NK-92 treated with Interleukin-12 subunit alpha and Interleukin-12 subunit beta, amount 100 ng/mL, for 24 hours (cell line): ENCODE measurements at regions not wholly inside any gene's neighbourhood (a gene's known extent, or its start where the extent isn't known, plus 50 kb on each side); places are given as distances from the start of the nearest gene placed in this dataset.
"Not testable (repeated sequence)": the region's sequence is repeated elsewhere in the genome, so short reads cannot be mapped to it uniquely, and the experiment has no call there.

Experiments used
- DNase-seq: peaks from one replicate; lab custom pipeline; 2025; lab: John Stamatoyannopoulos, UW

GRCh38 chr5:67879620-67880510, 335.7 kb upstream of the PIK3R1 start:
- no peak for DNase-seq

- no peak for DNase-seq
These were observed 336.6 kb upstream of the PIK3R1 start for GRCh38 chr5:67878933-67879332.

GRCh38 chr5:67876371-67876770, 339.2 kb upstream of the PIK3R1 start:
- no peak for DNase-seq

GRCh38 chr5:67875601-67876000, 340.0 kb upstream of the PIK3R1 start:
- no peak for DNase-seq

GRCh38 chr5:67873935-67874334, 341.6 kb upstream of the PIK3R1 start:
- DNase-seq, result no peak

GRCh38 chr5:67870662-67871061, 344.9 kb upstream of the PIK3R1 start:
- no peak for DNase-seq

GRCh38 chr5:67864335-67864734, 351.2 kb upstream of the PIK3R1 start:
- DNase-seq, result not testable (repeated sequence)

GRCh38 chr5:67858471-67859031, 357.0 kb upstream of the PIK3R1 start:
- no peak for DNase-seq

GRCh38 chr5:67857502-67857901, 358.1 kb upstream of the PIK3R1 start:
- DNase-seq, result no peak

GRCh38 chr5:67855523-67855922, 360.0 kb upstream of the PIK3R1 start:
- DNase-seq, result no peak

- DNase-seq, result not testable (repeated sequence)
These were observed 364.6 kb upstream of the PIK3R1 start for GRCh38 chr5:67850906-67851305.

GRCh38 chr5:67844924-67845323, 370.6 kb upstream of the PIK3R1 start:
- no peak for DNase-seq

- DNase-seq, result no peak
These were observed 372.8 kb upstream of the PIK3R1 start for GRCh38 chr5:67842806-67843205.

- DNase-seq, result not testable (repeated sequence)
These were observed 378.3 kb upstream of the PIK3R1 start for GRCh38 chr5:67837225-67837624.

GRCh38 chr5:67836496-67836895, 379.1 kb upstream of the PIK3R1 start:
- not testable (repeated sequence) for DNase-seq

- no peak for DNase-seq
These were observed 384.5 kb upstream of the PIK3R1 start for GRCh38 chr5:67831048-67831447.

- no peak for DNase-seq
These were observed 388.0 kb upstream of the PIK3R1 start for GRCh38 chr5:67827541-67827940.

- DNase-seq, result no peak
These were observed 390.7 kb upstream of the PIK3R1 start for GRCh38 chr5:67824852-67825251.

- DNase-seq, result no peak
These were observed 397.9 kb upstream of the PIK3R1 start for GRCh38 chr5:67817652-67818051.

GRCh38 chr5:67816456-67816855, 399.1 kb upstream of the PIK3R1 start:
- no peak for DNase-seq

GRCh38 chr5:67815455-67816391, 399.8 kb upstream of the PIK3R1 start:
- DNase-seq, result no peak

- DNase-seq, result no peak
These were observed 400.8 kb upstream of the PIK3R1 start for GRCh38 chr5:67814569-67815311.
